HG02885 (cell line): ENCODE measurements at regions not wholly inside any gene's neighbourhood (a gene's known extent, or its start where the extent isn't known, plus 50 kb on each side); places are given as distances from the start of the nearest gene placed in this dataset.

Experiments used
- ATAC-seq: cut with Tn5 transposase; IDR thresholded peaks from one replicate; pipeline ENCODE4 v1.9.1; 2021; ENCODE audit warnings: mild to moderate bottlenecking; ENCODE audit not compliant: unreplicated experiment, poor library complexity

DNA sequence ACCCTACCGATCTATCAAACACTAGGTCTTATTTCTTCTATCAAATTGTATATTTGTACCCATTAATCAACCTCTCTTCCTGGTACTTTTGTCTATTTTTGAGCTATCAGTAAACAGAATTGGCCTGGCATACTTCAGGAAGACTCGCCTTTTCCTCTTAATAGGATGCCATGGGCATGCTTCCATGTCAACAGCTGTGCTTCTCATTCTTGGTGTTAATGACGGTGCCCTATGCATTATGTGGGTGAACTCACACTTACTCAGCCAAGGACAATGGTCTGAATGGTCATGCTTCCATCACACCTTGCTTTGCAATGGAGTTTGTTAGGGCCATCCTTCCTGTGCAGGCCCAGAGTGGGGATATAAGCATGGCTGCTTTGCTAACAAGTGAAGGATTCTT is 521.8 kb downstream of the MIAT start:
- no peak for ATAC-seq

DNA sequence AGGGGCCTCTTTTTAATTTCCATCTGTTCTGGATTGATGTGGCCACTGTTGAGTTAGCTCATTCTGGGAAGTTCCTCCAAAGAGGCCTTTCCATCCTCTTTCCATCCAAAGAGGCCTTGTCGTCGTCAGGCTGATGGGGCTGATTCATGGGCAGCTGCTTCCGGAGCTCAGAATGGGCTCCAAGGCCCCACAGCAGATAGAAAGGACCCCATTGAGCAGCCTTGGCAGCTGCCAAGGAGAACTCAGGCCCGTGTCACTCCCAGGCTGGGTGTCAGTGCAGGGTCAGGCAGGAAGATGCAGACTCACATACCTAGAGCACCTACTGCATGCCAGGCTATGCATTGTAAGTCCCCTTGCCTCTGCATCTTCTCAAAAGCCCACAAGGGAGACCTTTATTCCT is 524.1 kb downstream of the MIAT start:
- ATAC-seq = no peak

DNA sequence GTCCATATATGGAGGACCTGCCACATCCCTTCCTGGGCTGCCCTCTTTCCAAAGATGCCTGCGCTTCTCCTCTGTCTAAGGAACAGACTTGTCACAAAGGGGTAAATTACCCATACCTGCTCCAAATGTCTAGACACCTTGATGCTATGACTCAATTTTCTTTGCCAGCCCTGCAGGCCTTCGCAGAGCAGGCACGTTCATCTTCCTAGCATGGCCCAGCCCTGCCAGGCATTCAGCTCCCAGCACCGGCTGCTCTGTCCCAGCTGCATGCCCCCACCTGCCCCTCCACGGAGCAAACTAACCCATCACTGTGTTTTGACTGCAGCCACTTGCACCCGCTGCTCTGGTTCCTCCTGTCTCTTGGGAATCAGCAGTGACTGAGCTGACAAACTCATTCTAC is 526.1 kb downstream of the MIAT start:
- ATAC-seq = no peak

DNA sequence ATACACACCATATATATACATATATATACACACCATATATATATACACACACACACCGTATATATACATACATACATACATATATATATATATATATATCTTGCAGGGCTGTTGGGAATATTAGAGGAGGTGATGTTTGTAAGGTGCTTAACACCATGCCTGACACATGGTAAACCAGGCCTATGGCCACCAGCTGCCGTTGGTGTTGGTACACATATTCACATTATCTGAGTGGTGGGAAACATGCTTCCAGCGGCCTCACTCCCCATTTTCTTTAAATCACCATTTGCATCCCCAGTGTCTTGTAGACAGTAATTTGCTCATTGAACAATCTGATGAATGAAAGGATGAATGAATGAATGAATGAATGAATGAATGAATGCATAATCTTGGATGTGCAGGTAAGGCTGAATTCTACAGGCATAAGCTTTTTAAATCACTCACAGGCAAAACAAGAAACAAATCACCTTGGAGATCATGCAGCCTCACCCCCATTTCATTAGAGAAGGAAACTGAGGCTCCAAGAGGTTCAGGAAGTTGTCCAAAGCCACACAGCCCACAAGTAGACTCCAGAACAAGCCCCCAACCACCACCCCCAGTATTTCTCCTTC is 527.8 kb downstream of the MIAT start:
- ATAC-seq = no peak

DNA sequence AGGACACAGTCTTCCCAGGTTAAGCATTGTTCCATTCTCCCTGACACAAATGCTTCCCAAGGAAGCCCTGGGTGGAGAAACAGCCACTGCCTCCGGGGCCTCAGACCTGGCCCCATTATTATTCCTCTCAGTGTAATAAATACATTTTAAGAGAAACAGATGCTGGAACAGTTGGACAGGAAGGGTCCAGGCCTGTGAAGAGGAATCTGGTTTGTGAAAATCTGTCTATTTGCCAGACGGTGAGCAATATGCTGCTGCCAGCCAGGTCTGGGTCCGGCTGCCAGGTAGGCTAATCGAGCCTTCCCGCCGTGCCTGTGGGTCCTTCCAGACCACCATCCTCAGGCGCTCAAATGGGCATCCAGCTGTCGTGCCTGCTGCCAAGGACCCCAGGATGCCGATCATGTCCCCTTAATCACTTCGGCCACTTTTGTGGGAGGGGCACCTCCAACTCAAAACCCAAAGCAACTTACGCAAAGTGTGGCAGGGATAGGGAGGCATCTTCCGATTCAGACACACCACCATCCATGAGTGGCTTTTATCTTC is 528.4 kb downstream of the MIAT start:
- no peak for ATAC-seq

DNA sequence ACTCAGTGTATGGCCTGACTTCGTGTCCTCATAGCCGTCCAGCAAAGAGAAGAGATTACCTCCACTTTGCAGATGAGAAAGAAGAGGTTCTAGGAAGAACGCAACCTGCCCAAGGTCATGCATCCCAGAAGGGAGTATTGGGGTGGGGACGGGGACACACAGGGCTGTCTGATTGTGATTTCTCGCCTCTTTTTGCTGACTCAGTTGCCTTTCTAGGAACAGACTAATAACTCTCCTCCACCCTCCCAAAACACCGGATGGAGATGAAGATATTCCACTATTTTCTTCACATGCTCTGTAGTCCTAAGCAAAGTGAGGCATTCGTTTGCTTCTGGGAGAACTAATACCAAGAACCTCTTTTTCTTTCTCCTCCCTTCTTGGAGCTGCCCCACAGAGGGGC is 529.3 kb downstream of the MIAT start:
- ATAC-seq = no peak

DNA sequence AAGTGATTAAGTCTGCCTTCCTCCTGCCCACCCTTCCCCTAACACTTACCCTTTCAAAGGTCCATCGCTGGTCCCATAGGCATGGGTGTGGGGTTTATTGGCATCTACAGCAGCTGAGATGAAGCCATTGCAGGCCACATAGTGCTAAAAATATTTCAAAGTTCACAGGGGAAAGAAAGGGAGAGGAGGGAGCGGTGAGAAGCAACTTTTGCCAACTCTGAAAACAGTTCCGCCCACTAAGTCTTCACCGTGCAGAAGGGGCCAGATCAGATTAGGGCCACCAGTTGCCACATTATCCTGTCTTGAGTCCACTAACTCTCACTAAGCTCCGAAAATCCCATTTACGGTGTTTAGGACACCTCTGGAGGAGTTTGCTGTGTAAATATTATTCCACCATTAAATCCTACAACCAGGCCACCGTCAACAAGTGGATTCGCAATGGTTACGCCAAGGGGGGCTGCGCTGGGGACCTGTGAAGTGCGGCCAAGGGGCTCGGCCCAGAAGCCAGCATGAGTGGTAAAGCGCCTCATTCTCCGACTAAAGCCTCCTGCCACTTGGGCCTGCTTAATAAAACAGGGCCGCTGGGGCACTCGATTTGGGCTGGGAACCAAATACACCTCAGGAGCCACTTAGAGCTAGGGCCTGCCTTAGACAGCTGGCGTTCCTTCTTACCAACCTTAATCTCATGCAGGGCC is 534.9 kb downstream of the MIAT start:
- ATAC-seq = no peak

DNA sequence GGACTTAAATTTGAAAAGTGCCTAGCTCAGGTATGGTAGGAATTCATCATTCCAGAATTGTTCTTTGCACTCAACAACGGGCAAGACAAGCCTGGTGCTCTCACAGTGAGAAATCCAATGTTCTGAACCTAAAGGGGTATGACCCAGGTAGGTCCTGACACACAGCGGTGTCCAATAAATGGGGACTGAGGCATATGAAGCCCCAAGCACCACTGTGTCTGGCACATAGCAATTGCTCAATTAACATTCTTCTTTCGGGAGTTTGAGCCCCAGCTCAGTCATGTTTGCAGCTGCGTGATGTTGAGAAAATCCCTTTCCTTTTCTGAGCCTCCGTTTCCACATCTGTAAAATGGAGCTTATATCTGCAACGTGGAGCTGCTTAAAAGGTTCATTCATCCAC is 535.8 kb downstream of the MIAT start:
- no peak for ATAC-seq

DNA sequence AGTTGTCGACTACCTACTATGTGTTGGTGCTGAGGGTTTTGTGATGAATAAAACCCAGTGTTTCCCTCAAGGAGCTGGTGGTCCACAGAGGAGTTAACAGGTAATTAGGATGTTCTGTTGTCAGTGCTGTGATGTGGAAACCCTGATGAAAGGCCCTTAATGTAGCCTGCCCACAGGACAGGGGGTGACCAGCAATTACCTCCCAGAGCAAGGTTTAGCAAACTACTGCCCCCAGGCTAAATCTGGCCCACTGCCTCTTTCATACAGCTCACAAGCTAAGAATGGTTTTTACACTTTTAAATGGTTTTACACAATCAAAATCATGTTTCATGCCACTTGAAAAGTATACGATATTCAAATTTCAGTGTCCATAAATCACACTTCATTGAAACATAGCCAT is 536.2 kb downstream of the MIAT start:
- no peak for ATAC-seq

DNA sequence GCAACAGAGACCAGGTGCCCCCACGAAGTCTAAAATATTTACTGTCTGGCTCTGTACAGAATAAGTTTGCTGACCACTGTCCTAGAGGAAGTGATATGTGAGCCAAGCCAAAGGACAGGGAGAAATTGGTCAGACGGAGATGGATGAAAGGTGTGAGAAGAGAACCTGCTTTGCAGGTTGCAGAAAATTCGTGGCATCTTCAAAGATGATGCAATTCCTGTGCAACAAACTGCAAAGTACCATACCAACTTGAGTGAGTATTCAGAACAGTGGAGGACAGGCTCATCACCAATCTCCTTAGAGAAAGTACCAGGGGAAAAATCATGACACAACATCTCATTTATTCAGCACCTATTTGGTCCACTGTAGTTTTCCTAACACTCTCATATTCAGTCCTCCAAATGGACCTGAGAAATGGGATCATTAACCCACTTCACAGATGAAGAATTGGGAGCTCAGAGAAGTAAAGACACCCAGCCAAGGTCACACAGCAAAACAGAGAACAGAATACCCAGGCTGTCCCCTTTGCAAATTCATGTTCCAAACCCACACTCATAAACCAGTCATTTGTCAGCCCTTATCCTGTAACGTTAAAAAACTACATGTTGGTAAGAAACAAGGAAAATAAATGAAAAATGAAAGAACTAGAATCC is 536.8 kb downstream of the MIAT start:
- no peak for ATAC-seq

DNA sequence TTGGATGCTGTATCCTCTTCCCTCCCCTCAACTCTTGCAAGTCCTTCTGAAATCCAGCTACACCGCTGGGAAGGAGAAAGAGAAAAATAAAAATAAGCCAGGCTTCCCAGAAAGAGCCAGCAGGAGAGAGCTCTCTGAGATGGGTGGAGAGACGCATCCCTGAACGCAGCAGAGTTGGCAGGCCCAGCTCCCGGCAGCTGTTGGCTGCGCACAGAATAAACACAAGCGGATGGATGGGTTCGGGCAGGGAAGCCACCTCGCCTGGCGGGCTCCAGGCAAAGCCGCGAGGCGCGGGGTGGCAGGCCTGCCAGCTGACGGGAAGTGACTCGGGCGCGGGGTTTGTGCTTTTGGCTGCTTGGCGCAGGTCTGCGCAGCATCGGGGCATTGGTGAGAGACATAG is 537.7 kb downstream of the MIAT start:
- no peak for ATAC-seq

DNA sequence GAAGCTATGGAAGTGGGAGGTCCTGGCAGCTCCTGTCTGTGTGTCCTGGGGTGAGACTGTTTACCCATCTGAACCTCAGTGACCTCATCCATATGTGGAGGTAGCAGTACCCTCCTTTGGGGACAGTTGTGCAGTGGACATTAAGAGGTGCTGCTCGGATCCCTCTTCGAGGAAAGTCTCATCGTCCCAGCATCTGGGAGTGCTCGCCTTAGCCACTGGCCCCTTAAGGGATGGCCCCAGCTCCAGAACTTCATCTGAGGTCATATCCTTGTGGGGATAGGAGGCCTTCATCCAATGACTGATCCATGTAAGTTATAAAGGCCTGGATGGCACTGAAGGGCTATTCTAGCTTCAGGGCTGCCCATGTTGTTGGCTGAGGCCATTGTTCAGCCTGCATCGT is 538.1 kb downstream of the MIAT start:
- ATAC-seq = no peak

DNA sequence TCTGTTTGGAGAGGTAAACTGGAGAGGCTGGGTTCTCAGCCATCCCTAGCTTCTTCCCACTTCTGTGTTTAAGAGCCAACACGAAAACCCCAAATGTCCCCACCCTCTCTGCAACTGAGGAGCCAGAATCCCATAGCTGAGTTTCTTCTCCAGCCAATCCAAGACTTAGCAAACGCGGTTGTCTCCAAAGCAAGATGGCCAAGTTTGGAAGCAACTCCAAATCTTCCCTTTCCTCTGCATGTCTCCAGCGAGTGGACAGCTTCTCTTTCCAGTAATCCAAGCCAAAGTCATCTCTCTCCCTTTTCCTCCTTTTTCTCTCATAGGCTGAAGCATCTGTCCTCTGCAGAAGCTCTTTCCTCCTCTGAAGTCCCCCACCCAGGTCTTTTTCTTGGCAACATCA is 539.2 kb downstream of the MIAT start:
- no peak for ATAC-seq

DNA sequence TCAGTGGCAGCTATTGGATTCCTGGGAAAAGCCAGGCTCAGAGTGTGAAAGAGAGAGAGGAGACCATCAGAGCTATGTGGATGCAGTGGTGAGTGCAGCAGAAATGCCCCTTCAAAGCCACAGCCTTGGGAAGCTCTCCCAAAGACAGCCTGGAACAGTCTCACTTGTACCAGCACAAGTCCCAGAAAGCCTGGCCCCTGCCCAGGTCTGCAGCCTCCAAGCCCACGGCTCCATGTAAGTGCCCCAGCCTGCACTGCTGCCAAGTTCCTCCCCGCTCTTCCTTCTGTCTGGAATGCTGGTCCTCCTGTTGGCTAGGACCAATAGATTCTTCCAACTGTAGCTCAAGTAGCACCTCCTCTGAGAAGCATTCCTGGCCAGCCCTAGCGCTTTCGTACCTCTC is 539.7 kb downstream of the MIAT start:
- ATAC-seq = no peak

DNA sequence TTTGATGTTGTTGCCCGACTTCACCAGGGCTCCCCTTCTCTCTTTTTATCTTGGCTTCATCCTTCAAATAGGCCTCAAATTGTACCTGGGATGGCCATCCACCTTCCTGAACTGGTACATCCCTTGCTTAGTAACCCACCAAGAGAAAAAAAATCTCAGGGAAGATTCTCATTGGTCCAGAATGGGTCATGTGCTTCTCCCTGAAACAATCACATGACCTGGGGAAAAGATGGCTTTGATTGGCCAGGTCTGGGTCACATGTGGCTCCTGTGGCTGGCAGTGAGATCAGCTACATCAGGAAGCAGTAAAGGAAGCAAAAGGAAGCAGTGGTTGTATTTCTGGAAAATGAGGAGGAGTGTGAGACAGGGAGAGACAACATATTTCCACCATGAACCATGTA is 540.2 kb downstream of the MIAT start:
- ATAC-seq = no peak

DNA sequence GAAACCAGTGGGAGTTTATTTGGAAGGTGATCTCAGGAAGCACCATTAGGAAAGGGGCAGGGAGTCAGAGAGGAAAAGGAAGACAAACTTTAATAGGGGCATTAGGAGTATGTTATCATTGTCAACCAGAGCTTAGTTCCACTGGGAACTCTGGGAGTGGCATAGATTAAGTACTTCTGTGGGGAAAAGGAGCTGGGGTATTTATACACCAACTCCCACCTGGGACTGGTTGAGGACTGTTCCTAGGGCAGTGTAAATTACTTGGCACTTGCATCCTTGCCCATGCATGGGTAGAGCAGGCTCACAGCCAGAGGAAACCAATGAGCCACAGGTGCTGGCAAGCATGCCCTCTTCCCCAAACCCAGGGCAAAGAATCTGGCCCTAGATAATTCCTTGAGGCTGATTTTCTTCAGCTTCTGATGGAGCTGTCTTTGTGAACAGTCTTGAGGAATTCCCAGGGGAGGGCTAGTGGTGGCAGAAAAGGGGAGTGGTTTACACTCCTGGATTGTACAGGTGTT is 541.2 kb downstream of the MIAT start:
- no peak for ATAC-seq

DNA sequence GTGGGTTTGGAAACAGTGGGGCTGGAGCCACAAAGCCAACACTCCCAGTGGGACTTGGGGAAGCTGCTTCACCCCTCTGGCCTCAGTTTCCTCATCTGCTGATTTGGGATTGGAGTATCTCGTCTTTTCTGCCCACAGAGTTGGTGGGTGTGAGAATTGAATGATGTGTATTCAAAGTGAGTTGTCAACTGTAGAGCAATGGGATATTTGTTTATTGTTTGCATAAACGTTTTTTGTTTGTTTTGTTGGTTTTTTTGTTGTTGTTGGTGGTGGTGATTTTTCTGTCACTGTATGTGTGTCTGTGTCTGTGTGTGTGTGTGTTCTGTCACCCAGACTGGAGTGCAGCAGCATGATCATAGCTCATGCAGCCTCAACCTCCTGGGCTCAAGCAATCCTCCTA is 542.0 kb downstream of the MIAT start:
- ATAC-seq = no peak

DNA sequence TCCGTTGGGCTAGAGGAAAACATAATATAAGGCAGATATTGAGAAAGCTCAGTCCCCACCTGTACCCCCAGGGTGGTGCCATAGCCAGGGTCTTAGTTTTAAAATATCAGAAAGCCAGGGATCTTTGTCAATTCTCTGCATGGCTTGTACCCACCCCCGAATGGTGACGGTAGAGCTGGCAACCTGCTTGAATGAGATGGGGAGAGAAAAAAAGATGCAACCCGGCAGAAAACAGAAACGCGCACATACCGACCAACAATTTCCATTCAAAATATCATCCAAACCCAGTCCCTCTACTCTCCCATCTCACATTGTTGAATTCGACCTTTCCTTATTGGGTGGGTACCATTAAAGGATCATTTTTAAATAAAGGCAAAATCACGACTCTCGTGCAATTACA is 543.9 kb downstream of the MIAT start:
- no peak for ATAC-seq

DNA sequence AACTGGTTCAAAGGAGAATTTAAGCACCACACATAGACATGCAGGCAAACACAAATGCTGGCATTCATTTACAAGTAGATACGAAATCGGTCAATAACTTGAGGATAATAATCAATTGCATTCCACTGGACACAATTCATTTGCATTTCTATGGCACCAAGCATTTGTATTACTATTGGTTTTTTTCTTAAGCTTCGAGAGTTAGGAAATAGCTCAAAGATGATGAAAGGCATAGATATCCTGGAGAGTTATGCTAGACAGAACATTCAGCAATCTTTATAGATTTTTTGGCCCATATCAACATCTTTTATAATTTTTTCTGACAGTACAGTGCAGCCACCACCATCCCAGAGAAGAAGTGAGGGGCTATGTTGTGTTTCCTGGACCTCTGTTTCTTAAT is 544.4 kb downstream of the MIAT start:
- no peak for ATAC-seq

DNA sequence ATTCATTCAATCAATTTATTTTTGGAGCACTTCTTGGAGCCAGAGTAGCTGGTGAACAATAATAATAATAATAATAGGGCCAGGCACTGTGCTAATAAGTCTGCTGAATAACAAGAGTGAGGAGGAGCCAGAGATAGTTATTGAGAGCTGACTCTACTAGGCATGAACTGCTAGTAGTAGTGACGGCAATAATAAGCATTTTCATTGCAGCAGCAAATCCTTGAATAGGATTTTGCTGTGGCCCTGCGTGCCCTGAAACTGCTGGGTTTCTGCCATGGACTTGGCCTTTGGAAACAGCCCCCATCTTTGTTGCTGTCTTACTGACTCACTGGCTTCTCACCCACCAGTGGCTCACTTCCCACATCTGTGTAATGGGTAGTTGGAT is 545.9 kb downstream of the MIAT start:
- no peak for ATAC-seq

DNA sequence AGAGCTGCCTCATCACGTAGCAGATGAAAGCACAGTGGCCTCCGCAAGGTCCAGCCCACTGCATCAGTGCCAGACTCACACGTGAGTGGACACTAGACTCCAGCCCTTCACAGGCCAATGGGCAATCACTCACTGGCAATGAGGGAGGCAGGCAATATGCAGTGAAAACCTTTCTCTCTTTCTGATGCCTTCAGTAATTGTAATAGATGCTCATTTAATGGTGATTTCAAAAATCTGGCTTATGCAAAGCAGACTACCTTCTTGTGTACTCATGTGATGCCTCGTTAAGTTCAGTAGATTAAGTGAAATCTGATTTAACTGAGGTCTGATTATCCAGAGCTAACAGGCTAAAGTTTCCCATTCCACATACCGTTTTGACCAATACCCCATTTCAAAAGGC is 546.9 kb downstream of the MIAT start:
- no peak for ATAC-seq

DNA sequence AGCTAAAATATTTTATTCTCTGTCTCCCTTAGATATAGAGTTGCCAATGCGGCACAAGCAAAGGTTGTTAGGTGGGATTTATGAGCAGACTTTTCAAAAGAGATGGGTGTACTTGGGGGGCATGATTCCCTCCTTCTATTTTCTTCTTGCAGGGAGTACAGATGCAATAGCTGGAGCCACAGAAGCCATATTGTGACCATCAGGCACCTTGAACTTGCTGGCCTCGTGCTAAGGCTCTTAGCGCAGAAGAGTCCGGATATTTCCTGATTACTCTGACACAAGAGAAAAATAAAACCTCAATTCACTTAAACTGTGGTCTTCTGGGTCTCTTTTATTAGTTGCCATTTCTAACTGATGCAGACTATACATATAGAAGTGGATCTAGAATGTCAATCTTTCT is 547.4 kb downstream of the MIAT start:
- no peak for ATAC-seq
